Stimulated activated CD4-positive, alpha-beta T cell treated with anti-CD3 and anti-CD28 coated beads, Interleukin-4, amount 100 ng/mL, for 1 hour (primary cell): ENCODE measurements at regions not wholly inside any gene's neighbourhood (a gene's known extent, or its start where the extent isn't known, plus 50 kb on each side); places are given as distances from the start of the nearest gene placed in this dataset.

Source experiments
- DNase-seq: peaks from one replicate; pipeline ENCODE4 v3.0.0-alpha.2; 2020

DNA sequence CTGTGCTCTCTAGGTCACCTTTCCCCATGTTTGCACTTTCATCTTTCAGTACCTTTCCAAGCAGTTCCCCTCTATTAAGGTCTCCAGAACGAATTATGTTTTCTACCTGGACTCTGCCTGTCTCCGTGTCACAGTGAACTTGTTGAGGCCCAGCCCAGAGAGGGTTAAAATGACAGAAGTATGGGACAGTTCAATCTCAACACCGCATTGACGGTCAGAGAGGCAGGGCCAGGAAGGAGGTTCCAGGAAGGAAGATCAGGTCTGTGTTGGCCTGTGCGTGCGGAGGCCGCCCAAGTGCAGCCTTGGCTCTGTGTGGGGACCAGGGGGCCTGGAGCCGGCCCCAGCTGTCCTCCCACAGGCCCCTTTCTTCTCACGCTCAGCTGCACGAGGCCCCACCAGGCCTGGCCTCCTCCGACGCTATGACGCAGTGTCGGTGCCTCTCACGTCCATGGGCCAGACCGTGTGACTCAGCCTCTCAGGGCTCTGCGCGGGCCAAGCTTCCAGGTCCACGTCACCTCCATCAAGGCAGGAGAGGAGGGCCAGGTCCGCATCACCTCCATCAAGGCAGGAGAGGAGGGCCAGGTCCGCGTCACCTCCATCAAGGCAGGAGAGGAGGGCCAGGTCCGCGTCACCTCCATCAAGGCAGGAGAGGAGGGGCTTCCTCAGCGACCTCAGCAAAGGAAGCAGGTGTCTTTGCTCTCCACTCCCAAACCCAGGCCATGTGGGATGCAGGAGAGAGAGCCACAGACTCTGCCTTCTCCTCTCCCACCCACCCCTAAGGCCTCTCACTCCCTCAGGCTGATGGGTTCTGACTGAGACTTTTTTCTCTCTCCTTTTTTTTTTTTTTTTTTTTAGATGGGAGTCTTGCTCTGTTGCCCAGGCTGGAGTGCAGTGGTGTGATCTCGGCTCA is 83.1 kb downstream of the CPN2 start:
- no peak for DNase-seq

DNA sequence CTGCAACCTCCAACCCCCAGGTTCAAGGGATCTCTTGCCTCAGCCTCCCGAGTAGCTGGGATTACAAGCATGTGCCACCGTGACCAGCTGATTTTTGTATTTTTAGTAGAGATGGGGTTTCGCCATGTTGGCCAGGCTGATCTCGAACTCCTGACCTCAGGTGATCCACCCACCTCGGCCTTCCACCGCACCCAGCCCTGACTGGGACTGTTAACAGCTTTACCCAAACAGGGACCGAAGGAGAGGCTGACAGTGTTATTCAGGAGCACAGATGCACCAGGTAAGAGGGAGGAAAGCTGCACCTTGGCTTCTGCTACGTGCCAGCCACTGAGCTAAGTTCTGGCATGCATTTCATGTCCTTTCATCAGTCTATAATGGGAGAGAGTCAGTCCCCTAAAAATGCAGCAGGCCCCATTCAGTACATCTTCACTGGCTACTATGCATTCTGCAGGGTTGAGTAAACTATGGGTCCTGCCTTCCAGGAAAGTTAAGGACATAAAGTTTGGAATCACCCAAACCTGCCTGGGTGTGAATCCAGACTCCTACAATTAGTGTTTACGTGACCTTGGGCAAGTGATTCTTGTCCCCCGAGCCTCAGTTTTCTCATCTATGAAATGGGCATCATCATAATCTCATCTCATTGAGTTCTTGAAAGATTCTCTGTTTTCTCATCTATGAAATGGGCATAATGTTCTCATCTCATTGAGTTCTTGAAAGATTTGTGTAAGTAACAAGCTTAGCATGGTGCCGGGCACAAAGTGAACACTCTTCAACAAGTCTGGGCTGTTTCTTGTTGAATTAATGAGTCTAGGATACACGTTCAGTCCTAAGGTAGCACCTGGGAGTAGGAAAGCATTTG is 82.2 kb downstream of the CPN2 start:
- no peak for DNase-seq

DNA sequence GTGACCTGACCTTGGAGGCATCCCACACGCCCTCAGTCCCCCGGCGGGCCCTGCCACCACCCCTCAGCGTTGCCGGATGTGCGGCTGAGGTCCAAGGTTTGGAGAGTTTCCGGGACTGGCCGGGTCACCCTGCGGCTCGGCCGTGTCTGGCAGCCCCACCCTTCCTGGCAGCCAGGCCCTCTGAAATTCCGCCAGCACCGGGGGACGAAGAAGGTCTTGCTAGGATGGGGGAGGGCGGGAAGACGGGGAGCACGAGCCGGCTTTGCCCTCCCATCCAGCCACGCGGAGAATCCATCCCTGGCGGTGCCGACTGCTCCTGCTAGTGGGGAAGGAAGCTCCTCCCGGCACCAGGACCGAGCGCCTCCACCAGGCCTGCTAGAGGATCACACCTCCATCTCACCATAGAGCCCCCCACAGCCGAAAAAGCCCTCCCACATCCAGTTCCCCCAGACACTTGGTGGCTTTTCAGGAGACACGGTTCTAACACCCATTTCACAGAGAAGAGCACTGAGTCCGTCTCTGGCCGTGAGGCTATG is 81.5 kb downstream of the CPN2 start:
- DNase-seq: no peak

DNA sequence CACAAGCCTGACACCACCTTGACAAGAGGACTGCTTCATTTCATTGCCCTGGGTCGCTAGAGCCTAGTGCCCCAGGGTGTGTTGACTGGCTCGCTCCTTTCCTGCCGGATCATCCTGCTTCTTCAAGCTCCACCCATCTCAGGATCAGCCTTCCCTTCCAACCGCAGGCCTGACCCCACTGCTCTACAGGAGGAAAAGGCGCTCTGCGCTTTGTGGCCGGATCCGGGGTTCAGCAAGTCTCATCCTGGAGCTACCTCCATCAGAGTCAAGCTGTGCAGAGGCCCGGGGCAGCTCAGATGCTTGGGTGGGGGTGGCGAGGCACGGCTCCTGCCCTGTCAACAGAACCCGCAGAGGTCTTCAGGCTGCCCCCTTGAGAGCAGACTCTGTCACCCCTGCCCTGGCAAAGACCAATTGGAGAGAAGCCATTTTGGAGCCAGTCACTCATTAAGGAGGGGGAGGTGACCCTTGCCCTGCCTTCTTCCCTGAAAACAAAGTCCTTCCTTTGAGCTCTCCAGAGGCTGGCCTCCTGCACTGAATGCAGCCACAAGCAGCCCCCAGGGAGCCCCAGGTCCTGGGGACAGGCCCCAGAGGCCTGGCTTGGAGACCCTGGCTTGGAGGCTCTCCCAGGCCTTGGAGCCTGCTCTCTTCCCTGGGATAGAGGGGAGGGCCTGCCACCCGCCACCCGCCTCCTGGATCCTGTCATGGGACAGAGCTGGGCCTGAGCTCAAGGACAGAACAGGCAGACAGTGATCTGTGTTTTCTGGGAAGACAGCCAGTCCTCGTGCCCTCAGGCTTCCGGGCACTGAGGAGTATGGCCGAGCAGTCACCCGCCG is 80.3 kb downstream of the CPN2 start:
- DNase-seq: no peak

DNA sequence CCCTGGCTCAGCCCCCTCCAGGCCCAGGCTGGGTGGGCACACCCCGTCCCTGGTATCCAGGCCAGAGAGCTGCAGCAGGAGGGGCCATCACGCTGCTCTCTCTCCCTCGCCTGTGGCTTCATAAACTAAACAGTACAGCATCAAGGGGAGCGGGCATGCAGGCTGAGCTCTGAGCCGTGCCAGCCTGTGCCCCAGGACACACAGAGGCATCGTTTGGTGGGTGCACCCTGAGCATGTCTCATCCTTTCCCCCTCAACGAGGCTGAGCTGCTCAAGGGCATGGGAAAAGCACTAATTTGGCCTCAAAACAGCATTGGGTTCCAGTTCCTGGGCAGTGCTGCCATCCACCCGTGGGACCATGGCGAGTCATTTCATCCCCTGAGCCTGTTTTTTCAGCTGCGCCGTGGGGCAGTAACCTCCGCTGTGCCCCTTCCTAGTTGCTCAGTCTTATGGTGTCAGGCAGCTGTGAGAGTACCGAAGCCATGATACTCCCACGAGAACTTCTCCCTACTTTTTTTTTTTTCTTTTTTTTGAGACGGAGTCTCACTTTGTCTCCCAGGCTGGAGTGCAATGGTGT is 79.6 kb downstream of the CPN2 start:
- no peak for DNase-seq

DNA sequence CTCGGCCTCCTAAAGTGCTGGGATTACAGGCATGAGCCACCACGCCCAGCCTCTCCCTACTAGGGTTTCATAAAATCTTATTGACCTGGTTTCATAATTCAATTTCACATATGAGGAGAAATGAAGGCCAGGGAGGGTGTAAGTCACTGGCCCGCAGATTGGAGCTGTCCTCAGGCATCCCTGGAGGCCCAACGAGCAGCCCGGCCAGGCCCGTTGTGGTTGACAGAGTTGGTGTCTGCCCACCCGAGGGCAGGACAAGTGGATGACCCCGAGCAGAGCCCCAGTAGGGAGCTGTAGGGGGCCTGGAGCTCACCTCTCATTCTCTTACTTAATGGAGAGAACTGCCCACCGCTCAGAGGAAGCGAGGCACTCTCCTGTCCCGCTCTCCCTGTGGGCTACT is 78.9 kb downstream of the CPN2 start:
- DNase-seq: no peak

DNA sequence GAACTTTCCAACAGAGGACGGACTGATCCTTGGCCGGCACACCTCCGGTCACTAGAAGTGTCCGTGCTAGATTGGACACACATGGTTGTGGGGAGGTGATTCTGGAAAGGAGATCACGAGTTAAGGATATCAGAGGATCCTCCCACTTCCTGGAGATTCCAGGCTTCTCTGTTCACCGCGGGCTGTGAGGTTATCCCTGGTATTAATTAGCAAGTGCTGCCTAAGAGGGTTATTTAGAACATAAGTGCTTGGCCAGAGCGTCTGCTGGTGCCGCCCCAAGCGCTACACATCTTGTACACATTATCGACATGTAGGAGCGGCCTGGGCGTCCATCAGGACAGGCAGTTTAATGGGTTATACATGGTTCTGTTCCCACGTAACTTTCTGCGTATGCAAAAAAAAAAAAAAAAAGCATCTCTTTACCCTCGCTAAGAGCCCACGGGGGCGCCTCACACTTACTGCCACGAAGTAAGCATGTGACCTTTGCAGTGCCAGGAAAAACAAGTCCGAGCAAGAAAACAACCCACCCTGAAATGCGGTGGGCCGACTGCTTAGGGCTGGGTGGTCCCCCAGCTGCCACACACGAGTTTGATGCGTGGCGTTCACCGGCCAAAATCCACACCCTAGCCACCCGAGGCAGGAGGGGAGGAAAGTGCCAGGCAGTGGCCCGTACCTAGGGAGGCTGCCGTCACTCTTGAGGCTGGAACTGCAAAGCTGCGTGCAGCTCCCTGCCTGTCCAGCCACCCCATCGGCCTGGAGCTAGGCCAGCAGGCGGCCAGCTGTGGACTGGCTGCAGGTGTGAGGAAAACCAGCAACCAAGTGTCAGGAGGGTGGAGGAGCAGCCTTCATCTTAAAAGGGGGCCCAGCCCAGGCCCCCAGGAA is 78.0 kb downstream of the CPN2 start:
- DNase-seq: no peak

DNA sequence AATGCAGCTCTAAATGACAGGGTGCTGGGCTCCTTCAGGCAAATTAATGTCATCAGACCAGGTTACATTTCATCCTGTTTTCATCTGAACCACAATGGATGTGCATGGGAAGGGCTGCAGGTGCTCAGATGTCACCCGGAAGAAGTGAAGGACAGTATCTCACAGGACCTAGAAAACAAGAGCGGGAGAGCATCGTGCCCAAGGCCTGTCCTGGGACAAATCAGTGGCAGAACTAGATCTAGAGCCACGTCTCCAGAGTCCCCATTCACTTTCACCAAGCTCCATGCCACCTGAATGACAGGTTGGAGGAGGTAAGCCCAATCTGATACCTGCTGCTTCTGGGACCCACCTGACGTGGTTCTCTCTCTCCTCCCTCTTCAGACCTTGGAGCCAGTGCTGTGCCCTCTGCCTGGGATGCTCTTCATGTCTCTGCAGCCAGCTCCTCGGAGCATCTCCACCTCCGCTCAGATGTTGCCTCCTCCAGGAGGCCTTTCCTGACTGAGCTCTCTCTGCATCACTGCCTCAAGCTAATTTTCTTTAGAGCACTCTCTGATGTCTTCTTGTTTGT is 77.3 kb downstream of the CPN2 start:
- no peak for DNase-seq

DNA sequence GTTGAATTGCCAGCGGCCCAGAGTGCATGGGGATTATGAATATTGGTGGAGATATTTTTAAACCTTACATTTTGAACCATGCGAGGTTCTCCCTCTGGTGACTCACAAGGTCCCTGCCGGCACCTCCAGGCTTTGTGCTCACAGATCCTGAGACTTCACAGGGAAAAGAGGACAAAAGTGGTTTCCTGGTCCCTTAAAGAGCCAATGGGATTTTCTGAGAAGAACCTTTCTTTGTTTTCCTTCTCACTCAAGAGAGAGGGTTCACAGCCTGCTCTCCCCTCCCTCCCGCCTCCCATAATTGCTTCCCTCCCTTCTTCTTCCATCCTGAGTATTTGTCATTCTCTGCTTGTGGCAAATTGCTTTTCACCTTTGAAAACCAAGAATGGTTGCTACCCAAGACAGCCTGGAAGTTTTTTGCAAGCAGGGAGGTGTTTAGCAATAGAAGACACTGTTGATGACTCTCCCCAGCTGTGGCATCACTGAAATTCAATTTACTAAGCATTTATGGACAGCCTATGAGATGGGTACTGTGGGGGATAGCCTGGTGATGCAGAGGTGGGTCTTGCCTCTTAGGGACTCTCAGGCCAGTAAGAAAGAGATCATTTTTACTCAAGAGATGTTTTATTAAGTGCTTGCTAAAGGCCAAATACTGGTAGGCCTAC is 76.6 kb downstream of the CPN2 start:
- DNase-seq: no peak

DNA sequence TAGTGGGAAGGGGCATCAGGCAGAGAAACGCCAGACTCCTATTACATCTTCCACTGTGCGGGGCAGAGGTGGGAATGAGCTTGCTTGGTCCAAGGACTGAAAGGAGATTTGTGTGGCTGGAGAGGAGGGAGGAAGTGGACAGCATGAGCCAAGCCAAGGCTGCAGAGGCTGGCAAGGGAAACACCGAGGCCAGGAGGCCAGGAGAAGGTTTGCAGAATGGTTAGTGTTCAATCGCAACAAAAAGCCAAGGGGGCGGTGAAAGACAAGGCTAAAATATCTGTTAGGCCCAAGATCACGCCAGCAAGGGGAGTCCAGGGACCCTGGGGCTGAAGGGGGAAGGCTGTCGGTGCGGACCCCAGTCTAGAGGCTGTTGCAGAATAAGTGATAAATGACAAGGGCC is 75.8 kb downstream of the CPN2 start:
- no peak for DNase-seq

DNA sequence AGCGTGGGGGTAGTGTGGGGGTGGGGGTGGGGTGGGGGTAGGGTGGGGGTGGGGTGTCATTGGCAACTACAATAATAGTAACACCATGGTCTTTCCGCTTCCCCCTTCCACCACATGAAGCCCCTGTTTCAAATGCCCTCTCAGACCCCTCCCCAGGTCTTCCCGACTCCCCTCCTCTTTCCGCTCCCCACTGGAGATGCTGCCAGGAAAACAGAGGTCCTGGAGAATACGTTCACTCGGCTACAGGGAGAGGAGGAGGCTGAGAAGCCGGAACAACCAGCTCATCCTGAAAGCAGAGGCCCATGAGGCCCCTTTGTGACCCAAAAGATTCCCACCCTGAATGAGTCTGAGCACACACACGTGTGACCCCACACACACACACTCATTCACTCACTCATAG is 75.4 kb downstream of the CPN2 start:
- no peak for DNase-seq

DNA sequence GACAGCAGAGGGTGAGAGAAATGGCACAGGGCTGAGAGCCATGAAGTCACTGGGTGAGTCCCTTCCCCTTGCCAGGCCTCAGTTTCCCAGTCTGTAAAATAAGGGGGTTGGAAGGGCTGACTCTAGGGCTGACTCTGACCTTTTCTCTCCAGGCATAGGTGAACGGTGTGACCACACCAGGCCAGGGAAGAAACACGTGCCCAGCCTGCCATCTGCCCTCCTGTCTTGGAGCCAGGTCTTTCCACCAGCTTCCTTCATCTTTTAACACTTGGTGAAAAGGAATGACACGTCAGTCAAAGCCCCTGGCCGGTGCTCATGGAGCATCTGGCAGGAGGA is 74.4 kb downstream of the CPN2 start:
- no peak for DNase-seq

DNA sequence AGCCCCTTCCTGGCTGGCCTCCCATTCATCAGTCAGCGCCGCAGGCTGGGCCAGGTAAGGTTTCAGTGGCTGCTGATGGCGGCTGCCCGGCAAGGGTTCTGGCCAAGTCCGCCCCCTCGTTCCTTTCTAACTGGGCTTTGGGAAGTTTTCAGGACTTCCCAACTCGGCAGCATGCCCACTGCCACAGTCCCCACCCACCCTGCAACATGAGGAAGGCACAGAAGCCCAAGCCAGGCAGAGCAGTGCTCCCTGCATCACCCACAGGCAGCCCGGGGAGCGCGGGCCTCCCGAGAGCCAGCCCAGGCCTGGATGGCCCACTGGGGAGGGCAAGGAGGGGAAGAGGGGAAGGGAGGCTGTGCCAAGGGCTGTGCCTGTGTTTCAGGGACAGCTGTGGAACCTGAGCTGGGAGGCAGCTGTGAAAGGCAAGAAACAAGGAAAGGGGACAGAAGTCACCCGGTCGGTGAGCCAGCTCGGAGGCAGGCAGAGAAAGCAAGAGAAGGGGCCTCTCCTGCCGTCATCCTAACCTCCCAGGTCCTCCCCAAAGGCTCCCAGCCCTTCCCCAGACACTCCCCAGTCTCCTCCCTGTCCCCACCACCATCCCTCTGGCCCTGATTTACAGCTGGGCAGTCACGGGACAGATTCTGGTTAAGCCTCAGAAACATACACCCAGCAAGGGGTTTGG is 73.9 kb downstream of the CPN2 start:
- no peak for DNase-seq

DNA sequence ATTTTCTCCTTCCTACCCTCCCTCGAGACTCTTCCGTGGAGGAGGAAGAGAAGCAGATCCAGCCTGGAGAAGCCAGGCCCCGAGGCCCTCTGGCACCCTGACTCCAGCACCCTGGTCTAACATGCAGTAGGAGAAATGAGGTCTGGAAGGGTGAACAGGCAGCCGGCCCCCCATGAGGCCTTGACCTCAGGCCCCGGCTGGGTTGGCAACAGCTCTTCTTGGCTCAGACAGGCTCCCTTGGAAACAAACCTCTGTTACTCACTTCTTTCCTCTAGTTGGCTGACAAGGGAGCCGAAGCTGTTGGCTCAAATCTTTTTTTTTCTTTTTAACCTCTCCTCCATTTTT is 73.4 kb downstream of the CPN2 start:
- DNase-seq: no peak

DNA sequence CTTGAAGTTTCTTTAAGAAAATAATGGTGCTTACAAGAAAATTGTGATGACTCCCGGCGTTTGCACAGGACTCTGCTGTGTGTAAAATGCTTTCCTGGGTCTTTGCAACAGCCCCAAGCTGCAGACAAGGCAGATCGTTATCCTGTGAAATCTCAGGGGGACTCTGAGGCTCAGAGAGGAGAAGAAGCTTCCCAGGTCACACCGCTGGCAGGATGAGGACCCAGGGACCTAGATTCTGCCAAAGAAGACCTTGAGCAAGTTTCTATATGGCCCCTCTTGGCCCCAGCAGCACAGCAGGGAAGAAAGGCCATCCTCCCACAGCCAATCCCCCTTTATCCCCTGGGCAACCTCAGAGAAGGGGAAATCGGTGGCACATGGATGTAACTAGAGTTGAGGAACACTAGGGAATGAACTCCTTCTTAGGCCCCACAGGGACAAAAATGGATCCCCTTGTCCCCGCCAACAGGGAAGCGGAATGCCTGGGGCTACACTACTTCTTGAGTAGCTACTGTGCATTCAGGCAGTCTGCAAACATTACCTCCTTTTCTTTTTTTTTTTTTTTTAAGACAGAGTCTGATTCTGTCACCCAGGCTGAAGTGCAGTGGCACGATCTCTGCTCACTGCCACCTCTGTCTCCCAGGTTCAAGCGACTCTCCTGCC is 72.8 kb downstream of the CPN2 start:
- DNase-seq: no peak

DNA sequence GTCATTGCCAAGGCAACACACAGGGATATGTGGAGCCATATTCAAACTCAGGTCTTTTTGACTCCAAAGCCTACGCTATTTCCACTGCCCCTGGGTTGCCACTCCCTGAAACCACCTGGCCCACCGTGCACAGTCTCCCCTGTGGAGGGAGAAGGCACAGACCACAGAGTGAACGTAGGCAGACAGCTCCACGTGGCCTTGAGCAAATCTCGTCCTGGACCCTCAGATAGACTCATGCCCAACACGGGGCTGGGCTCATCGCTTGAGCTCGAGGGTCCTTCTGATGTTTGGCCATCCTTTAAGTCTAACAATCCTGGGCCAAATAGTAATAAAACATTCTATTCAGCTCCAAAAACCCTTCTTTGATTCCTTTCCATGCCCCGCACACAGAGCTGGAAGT is 72.0 kb downstream of the CPN2 start:
- no peak for DNase-seq

DNA sequence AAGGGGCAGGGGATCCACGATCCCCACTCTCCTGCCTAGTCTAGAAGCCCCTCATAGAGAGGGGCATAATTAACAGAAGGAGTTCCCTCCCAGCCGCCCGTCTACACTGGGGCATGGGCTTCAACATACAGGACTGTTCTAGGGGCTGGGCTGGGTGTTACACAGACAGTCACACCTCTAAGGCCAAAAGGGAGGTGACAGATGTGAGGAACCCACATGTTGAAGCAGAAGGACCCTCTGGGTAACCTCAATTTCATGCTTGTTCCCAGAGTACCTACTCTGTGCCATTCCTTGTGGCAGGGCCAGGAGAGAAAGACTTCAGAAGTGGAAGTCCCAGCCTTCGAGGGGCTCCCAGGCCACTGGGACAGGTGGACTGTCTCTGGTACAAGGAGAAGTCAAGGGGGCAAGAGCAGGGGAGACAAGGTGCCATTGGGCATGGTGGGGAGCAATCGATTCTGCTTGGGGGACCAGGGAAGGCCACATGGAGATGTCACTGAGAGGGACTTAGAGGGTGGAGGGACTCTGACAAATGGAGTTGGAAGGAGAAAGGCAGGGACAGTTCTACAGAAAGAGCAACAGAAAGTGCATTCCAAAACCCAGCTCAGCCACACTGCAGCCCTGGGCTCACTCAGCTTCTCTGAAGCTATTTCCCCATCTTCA is 71.3 kb downstream of the CPN2 start:
- DNase-seq: no peak

DNA sequence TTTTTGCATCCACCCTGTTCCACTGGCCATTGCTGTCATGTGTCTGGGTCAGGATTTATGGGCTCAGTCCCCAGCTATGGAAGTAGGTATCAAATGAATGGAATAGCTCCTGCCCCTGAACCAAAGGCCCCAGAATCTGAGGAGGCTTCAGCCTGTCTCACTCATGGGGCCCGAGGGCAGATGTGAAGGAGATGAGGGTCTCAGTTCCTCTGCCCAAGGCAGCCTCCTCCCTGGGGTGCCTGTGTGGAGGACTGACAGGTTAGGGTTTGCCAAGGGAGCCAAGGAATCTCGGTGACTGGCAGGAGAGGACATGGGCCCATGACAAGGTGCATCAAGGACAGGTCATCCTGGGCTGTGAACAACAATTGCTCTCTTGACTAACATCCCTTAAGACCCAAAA is 70.4 kb downstream of the CPN2 start:
- no peak for DNase-seq

DNA sequence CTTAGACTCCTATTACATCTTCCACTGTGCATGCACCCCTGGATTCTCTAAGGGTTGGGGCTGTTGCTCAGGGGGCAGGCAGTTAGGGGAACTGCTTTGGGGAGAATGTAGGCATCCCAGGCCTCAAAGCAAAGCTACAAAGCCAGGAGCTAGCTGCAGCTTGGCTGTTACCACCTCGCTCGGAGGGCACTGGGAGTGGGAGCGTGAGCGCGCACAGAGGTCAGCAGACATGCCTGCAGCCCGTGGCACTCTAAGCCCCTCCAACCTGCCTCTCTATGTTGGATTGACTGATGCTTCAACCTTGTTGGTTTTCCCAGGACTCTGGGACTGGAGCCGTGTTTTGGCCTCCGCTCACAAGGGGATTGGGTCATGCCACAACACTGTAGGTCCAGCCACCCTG is 69.8 kb downstream of the CPN2 start:
- DNase-seq: no peak
